HEK293T (cell line): ENCODE measurements at regions not wholly inside any gene's neighbourhood (a gene's known extent, or its start where the extent isn't known, plus 50 kb on each side); places are given as distances from the start of the nearest gene placed in this dataset.
"Not testable (repeated sequence)": the region's sequence is repeated elsewhere in the genome, so short reads cannot be mapped to it uniquely, and the experiment has no call there.

Experiments
- CTCF ChIA-PET: fragments of 350-600 bp; formaldehyde crosslinking; extraction: SDS; loops from one replicate; lab custom pipeline; 2021; ENCODE audit warnings: antibody characterized with exemption, inconsistent platforms; lab: Yijun Ruan, JAX
- POLR2A ChIA-PET: fragments of 350-600 bp; formaldehyde crosslinking; extraction: SDS; loops from one replicate; lab custom pipeline; 2020; ENCODE audit warnings: antibody characterized with exemption, inconsistent platforms; lab: Yijun Ruan, JAX
- DNase-seq: peaks from one replicate; pipeline ENCODE4 v3.0.0; 2012; ENCODE audit warnings: mixed read lengths; ENCODE audit errors: extremely low spot score
- FOXK2 ChIP-seq: fragments of 450-650 bp; IDR thresholded peaks from 2 replicates; pipeline ENCODE4 v1.6.1; 2016; ENCODE audit warnings: mild to moderate bottlenecking
- HDGF ChIP-seq: fragments of 450-650 bp; IDR thresholded peaks from 2 replicates; pipeline ENCODE4 v1.6.1; 2017; ENCODE audit warnings: antibody characterized with exemption, borderline replicate concordance
- L3MBTL2 ChIP-seq: fragments of 450-650 bp; conservative IDR thresholded peaks from 2 replicates; pipeline ENCODE4 v1.6.1; 2016; ENCODE audit warnings: mild to moderate bottlenecking
- LEF1 ChIP-seq: fragments of 450-650 bp; IDR thresholded peaks from 2 replicates; pipeline ENCODE4 v1.6.1; 2017; ENCODE audit warnings: mild to moderate bottlenecking, borderline replicate concordance
- SUZ12 ChIP-seq: fragments of 450-650 bp; IDR thresholded peaks from 2 replicates; pipeline ENCODE4 v1.6.1; 2016; ENCODE audit warnings: mild to moderate bottlenecking

- CTCF ChIA-PET = no interaction called here
- TF ChIP-seq LEF1 (no peak), SUZ12 (no peak), L3MBTL2 (no peak)
- POLR2A ChIA-PET = no interaction called here
- no peak for DNase-seq
Observed at GRCh38 chr4:118410138-118410537, 57.3 kb upstream of the PRSS12 start.

DNA sequence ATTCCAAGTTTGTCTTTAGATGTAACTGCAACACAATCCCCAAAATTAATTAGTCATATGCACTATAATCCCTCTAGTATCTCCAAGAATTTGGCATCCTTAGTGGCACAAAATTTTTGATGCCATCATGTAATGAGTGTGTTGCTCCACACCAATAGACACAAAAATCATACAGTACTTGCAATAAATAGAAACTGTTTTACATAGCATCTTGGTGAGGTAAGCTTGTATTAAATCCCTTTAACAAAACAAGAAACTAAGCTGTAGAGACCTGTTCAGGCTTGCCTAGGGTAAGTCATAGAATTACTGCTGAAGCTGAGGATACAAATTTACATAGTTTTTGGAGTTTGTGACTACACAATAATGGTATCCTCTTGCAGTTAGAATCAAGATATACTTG lies 64.5 kb upstream of the PRSS12 start:
- DNase-seq = no peak
- TF ChIP-seq HDGF = no peak
- no peak for TF ChIP-seq FOXK2
- ChIA-PET POLR2A (no interaction called here), CTCF (interaction anchor here (1.5 kb wide), 1 partner anchor 64 kb away, joined by 6 read pairs; the partner anchor contains the start of gene PRSS12)

DNA sequence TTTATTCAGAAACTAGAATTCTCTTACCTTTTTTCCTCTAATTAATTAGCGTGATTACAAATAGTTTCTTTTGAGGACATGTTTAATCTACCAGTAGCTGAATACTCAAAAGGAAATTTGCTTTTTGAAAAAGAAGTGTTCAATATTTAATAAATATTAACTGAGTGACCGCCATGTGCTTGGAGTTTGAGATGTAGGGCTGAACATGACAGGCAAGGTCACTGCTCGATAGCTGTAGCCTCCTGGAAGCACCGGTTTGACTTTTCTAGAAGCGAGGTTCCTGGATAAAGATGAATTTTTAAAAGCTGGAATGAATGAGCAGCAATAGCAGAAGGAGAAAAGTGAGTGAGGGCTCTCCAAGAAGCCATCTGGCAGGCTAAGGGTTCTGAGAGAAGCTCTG lies 65.0 kb upstream of the PRSS12 start:
- POLR2A ChIA-PET, DNase-seq: not testable (repeated sequence)
- CTCF ChIA-PET = interaction anchor here (1.5 kb wide), 1 partner anchor 65 kb away, joined by 6 read pairs; the partner anchor contains the start of gene PRSS12

GRCh38 chr4:118418396-118418795 lies 65.6 kb upstream of the PRSS12 start:
- POLR2A ChIA-PET, CTCF ChIA-PET, DNase-seq: not testable (repeated sequence)

DNA sequence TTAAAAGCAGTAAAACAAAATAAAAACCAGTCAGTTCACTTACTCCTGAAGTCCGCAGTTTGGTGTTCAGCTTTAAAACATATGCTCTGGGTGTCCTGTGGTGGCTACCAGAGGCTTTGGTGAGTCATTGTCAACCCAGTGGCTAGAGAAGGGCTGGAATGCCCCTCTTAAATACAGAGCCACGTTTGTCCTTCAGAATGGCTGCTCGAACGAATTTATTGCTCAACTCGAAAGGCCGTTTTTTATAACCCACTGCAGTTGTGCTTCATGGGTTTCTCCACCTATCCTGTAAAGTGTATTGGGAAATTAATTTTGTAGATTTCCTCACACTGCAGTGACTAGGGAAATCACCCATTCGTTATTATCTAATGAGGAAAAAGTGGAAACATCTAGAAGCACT lies 66.8 kb upstream of the PRSS12 start:
- DNase-seq, POLR2A ChIA-PET, CTCF ChIA-PET: not testable (repeated sequence)

- not testable (repeated sequence) for DNase-seq
- CTCF ChIA-PET = interaction anchor here (0.5 to 0.6 kb wide), 2 partner anchors 8 to 69 kb away, joined by 3 read pairs; no protein-coding TSS in a partner anchor
- POLR2A ChIA-PET = interaction anchor here (0.6 kb wide), 1 partner anchor 261 kb away, joined by 3 read pairs; the partner anchor contains the start of gene METTL14
Observed at GRCh38 chr4:118424062-118424461, 71.3 kb upstream of the PRSS12 start.

GRCh38 chr4:118428881-118429280 lies 76.1 kb upstream of the PRSS12 start:
- POLR2A ChIA-PET, CTCF ChIA-PET: not testable (repeated sequence)

GRCh38 chr4:118432359-118432758 lies 79.6 kb upstream of the PRSS12 start:
- POLR2A ChIA-PET, CTCF ChIA-PET: not testable (repeated sequence)

More at GRCh38 chr4:118428881-118429280, 76.1 kb upstream of the PRSS12 start:
- DNase-seq = not testable (repeated sequence)

DNA sequence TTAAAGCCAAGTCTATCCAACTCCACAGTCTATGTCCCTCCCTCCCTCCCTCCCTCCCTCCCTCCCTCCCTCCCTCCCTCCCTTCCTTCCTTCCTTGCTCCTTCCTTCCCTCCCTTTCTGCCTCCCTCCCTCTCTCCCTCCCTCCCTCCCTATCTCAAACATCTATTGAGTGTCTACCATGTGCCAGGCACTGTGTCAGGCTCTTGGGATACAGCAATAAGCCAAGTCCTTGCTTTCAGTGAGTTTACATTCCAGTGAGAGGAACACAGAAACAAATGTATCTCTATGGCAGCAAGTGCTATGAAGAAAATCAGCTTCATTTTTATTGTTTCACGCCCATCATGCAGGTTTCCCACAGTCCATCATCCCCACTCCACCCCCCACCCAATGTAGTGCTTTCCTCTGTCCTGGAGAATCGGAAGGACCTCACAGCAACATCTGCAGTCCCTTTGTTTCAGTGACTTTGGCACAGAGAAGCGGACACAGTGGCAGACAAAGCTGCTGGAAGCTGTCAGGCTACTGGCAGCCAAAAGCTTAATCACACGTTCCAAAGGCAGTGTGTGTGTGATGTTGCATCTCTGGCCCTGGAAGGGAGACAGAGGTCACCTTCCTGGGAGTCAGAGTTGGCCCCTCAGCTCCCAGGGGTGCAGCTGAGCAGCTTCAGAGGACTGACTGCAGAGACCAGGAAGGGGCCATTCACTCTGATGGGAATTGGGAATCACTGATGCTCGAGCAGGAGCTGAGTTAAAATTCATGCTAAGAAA lies 81.0 kb upstream of the PRSS12 start:
- POLR2A ChIA-PET = not testable (repeated sequence)

More at GRCh38 chr4:118432359-118432758, 79.6 kb upstream of the PRSS12 start:
- not testable (repeated sequence) for DNase-seq

GRCh38 chr4:118435415-118435814 lies 82.6 kb upstream of the PRSS12 start:
- POLR2A ChIA-PET, CTCF ChIA-PET, DNase-seq: not testable (repeated sequence)

More for the DNA sequence above, 81.0 kb upstream of the PRSS12 start:
- DNase-seq, CTCF ChIA-PET: not testable (repeated sequence)

DNA sequence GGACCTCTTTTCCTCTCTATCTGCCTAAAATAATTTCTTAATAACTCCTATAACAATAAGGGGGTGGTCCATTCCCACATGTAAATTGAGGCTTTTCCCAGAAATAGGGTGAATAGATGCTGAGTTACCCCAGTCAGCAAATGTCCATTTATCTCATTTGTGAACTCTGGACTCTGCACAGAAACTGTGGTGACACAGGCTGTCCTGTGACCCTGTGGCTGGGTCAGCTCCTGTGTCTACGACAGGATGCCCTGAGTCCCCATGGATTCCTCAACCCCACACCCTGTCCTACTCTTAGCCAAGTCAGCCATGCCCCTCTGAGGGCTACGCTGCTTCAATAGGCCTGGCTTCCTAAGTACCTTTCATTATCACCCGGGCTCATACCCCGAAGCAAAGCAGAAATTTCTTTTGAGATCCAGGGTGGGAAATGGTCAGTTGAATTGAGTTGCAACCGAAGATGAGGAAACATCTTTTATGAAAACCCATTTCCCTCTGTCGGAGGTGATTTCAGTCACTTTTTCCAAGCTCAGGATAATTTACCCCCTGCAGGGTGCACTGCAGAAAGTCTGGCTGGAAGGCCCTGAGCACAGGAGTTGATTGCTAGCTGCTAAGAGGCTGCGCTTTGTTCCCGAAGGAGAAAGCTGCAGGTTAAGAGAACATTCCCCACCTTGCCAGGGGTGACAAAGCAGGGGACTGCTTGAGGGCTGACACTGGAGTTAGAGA lies 89.5 kb upstream of the PRSS12 start:
- DNase-seq = peak; percentile 6
- POLR2A ChIA-PET = not testable (repeated sequence)
- CTCF ChIA-PET = interaction anchor here (0.7 kb wide), 1 partner anchor 25 kb away, joined by 3 read pairs; no protein-coding TSS in a partner anchor

DNA sequence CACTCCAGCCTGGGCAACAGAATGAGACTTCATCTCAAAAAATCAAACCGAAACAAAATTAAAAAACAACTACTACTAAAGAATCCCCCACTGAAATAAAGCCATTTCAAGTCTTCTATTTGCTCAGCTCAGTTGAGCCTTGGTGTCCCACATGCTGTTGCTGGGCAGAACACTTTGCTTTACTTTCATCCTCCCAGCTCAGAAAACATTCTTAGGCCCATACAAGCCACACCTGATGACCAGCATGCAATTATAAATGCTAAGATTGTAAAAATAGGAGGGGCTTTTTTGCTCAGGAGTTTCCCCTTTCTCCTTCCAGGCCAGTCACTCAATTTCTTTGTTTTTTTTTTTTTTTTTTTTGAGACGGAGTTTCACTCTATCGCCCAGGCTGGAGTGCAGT lies 94.6 kb upstream of the PRSS12 start:
- POLR2A ChIA-PET, DNase-seq, CTCF ChIA-PET: not testable (repeated sequence)

- POLR2A ChIA-PET, DNase-seq, CTCF ChIA-PET: not testable (repeated sequence)
Observed at GRCh38 chr4:118454857-118455256, 102.1 kb upstream of the PRSS12 start.

DNA sequence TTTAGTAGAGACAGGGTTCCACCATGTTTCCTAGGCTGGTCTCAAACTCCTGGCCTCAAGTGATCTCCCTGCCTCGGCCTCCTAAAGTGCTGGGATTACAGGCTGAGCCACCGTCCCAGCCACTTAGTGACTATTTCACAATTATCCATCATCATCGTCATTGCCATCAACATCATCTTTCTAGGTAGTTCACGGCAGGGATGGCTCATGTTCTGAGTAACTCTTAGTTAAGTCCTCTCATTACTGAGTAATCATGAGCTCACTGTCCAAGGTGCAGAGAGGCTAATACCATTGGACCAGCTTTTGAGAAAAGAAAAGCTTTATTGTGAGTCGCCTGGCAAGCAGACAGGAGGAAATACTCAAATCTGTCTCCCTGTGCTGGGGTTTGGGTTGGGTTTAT lies 108.6 kb upstream of the PRSS12 start:
- CTCF ChIA-PET, DNase-seq, POLR2A ChIA-PET: not testable (repeated sequence)

GRCh38 chr4:118465831-118466230 lies 113.0 kb upstream of the PRSS12 start:
- POLR2A ChIA-PET, CTCF ChIA-PET, DNase-seq: not testable (repeated sequence)

GRCh38 chr4:118474001-118474626 lies 121.3 kb upstream of the PRSS12 start:
- CTCF ChIA-PET, POLR2A ChIA-PET, DNase-seq: not testable (repeated sequence)

DNA sequence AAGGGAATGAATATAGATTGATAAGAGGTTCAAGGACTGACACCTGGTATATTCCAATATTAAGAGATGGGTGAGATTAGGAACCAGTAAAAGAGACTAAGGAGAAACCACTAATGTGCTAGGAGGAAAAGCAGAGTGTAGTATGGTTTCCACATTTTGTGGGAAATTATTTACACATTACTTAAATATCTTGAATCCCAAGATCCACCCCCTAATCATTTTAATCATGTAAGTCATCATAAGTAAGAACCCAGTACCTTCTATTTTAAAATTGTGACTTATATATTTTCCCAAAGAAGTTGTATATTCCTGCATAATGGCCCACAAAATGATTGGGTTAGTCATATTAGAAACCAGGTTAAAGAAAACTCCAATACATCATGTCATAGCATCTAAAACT lies 122.0 kb upstream of the PRSS12 start:
- POLR2A ChIA-PET, CTCF ChIA-PET: not testable (repeated sequence)

More for the DNA sequence above, 122.0 kb upstream of the PRSS12 start:
- not testable (repeated sequence) for DNase-seq
